Breast epithelium (tissue), 4 donors: ENCODE measurements at regions not wholly inside any gene's neighbourhood (a gene's known extent, or its start where the extent isn't known, plus 50 kb on each side); places are given as distances from the start of the nearest gene placed in this dataset.

Source experiments
- DNase-seq, 2 donors: peaks; one replicate each; pipeline ENCODE4 v3.0.0-alpha.2; 2019; ENCODE audit warnings: low spot score in 2 of 2
- H3K27ac ChIP-seq, 2 donors: fragments of 200-600 bp; sonication (generic) in 1 of 2; one replicate each; pipeline ENCODE4 v1.5.1; 2016 to 2019; ENCODE audit warnings: mild to moderate bottlenecking in 1 of 2
- H3K27me3 ChIP-seq, 2 donors: fragments of 200-600 bp; sonication (generic) in 1 of 2; one replicate each; pipeline versions ENCODE4 v1.5.1 to v1.6.0; 2017 to 2019; ENCODE audit warnings: control low read depth in 1 of 2, mild to moderate bottlenecking in 1 of 2
- H3K36me3 ChIP-seq: fragments of 200-600 bp; one replicate; pipeline ENCODE4 v1.5.1; 2019
- H3K4me1 ChIP-seq, 2 donors: fragments of 200-600 bp; sonication (generic); one replicate each; pipeline ENCODE4 v1.5.1; 2016 to 2019; ENCODE audit warnings: control low read depth in 1 of 2
- H3K4me3 ChIP-seq, 3 donors: fragments of 200-600 bp; sonication (generic); 1 replicate in 2 of 3; 2 replicates in 1 of 3; pipeline ENCODE4 v1.5.1; 2016 to 2019; ENCODE audit warnings: mild to moderate bottlenecking in 3 of 3, moderate library complexity in 2 of 3
- H3K9me3 ChIP-seq, 2 donors: fragments of 200-600 bp; sonication (generic) in 1 of 2; one replicate each; pipeline ENCODE4 v1.5.1; 2016 to 2019; ENCODE audit warnings: control low read depth in 1 of 2
- CTCF ChIP-seq, 3 donors: fragments of 450-650 bp; IDR thresholded peaks; one replicate each; pipeline ENCODE4 v1.5.1; 2016 to 2017; ENCODE audit warnings: antibody characterized with exemption in 3 of 3, mild to moderate bottlenecking in 3 of 3, moderate library complexity in 3 of 3
- POLR2A ChIP-seq: fragments of 450-650 bp; IDR thresholded peaks from one replicate; pipeline ENCODE4 v1.6.1; 2016; ENCODE audit warnings: antibody characterized with exemption, mild to moderate bottlenecking, moderate library complexity
- POLR2AphosphoS5 ChIP-seq, 3 donors: sonication (generic); formaldehyde crosslinking; IDR thresholded peaks; one replicate each; pipeline ENCODE4 v1.6.1; 2017; ENCODE audit warnings: antibody characterized with exemption in 3 of 3
- intact Hi-C: fragments of 100-400 bp; cut with DNase I; formaldehyde crosslinking; loops from one replicate; pipeline ENCODE4 v1.15.1; 2023; ENCODE audit warnings: low total_unique reads

DNA sequence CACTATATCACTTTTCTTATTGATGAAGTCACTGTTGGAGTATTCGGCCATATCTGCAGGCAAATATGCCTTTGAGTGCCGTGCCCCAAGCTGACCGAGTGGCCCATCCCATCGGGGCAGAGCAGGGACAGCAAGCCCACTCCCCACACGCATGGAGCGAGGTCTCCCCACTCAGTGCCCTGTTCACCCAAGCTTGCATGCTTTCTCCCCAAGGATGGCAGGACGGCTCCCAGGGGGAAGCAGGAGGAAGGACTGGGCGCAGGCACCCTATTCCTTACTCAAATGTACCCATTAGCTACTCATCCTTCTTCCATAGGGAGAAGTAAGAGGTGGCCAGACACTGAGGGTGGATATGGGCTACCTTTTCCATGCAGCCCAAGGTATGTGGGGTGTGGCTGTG is 309.0 kb downstream of the IRX1 start:
- DNase-seq: no peak
- no peaks in the 10 kb centered on the region for H3K4me1 ChIP-seq
- H3K27ac ChIP-seq: no peak overlapping the region
- intact Hi-C loops: loop anchor here (10.0 kb wide), 1 partner anchor 150 kb away; no protein-coding TSS in a partner anchor
- no peaks in the 10 kb centered on the region for H3K36me3 ChIP-seq
- no peak for TF ChIP-seq POLR2A
- TF ChIP-seq POLR2AphosphoS5 (IDR thresholded peaks at IDR 0.05): no peak
- no peak for TF ChIP-seq CTCF (IDR thresholded peaks at IDR 0.05)
- H3K9me3 ChIP-seq: no peaks in the 10 kb centered on the region
- no peak overlapping the region for H3K4me3 ChIP-seq
- H3K27me3 ChIP-seq: no peaks in the 10 kb centered on the region

DNA sequence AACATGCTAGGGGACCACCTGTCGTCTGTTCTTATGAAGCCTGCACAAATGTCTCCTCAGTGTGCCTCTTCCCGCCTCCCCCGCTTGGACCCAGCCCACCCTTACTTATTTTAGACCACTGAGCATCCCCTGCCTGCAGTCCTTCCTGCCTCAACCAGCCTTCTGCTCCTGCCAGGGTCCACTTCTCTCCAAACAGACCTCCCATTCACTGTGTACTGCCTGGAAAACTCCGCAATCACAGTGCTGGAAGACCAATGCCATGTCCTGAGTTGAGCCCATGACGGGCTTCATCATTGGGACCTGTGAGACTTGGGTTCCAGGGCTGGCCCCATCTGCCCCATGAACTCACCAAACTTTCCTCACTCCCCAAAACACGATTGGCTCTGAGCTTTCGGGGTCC is 309.4 kb downstream of the IRX1 start:
- H3K36me3 ChIP-seq: no peaks in the 10 kb centered on the region
- no peaks in the 10 kb centered on the region for H3K27me3 ChIP-seq
- no peaks in the 10 kb centered on the region for H3K4me1 ChIP-seq
- no peak for DNase-seq
- intact Hi-C loops: loop anchor here (10.0 kb wide), 1 partner anchor 150 kb away; no protein-coding TSS in a partner anchor
- H3K9me3 ChIP-seq: no peaks in the 10 kb centered on the region
- H3K4me3 ChIP-seq: no peak overlapping the region
- no peak overlapping the region for H3K27ac ChIP-seq
- TF ChIP-seq POLR2AphosphoS5 (IDR thresholded peaks at IDR 0.05): no peak
- no peak for TF ChIP-seq POLR2A
- no peak for TF ChIP-seq CTCF (IDR thresholded peaks at IDR 0.05)

GRCh38 chr5:3905521-3905920 is 309.9 kb downstream of the IRX1 start:
- Histone ChIP-seq H3K4me1 (no peaks in the 10 kb centered on the region), H3K36me3 (no peaks in the 10 kb centered on the region), H3K9me3 (no peaks in the 10 kb centered on the region), H3K27me3 (no peaks in the 10 kb centered on the region), H3K27ac (no peak overlapping the region), H3K4me3 (no peak overlapping the region)
- intact Hi-C loops: loop anchor here (10.0 kb wide), 1 partner anchor 149 kb away; no protein-coding TSS in a partner anchor
- DNase-seq: no peak
- TF ChIP-seq POLR2A (no peak), POLR2AphosphoS5 (IDR thresholded peaks at IDR 0.05) (no peak), CTCF (IDR thresholded peaks at IDR 0.05) (no peak)

DNA sequence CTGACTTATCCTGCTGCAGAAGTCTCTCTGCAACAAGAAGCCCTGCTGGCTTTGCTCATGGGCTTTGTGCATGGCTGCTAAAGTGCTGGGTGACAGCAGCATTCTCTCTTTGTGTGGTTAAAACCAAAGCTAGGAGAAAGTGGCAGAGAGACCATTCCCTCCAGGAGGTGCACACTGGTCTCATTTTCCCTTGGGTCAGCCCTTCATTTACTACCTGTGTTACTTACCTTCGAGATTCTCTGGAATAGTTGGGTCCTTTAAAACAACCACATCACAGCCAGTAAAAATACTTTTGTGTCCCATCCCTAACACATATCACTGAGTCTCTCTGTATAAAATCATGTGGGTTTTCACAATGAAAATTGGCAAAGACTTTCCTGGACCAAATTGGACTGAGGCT is 315.5 kb downstream of the IRX1 start:
- H3K4me1 ChIP-seq: no peaks in the 10 kb centered on the region
- TF ChIP-seq CTCF (IDR thresholded peaks at IDR 0.05) (no peak), POLR2AphosphoS5 (IDR thresholded peaks at IDR 0.05) (no peak), POLR2A (no peak)
- H3K36me3 ChIP-seq: no peaks in the 10 kb centered on the region
- intact Hi-C loops: no loop called here
- H3K27ac ChIP-seq: peak overlapping the region in 1 of 2 donors; percentile 5
- H3K27me3 ChIP-seq: no peaks in the 10 kb centered on the region
- no peak overlapping the region for H3K4me3 ChIP-seq
- DNase-seq: no peak
- H3K9me3 ChIP-seq: no peaks in the 10 kb centered on the region

- intact Hi-C loops: no loop called here
- H3K27ac ChIP-seq: peak overlapping the region in 1 of 2 donors; percentile 5
Measured at GRCh38 chr5:3911773-3912172, 316.1 kb downstream of the IRX1 start.

More at GRCh38 chr5:3911773-3912172, 316.1 kb downstream of the IRX1 start:
- no peak for TF ChIP-seq POLR2AphosphoS5 (IDR thresholded peaks at IDR 0.05)
- TF ChIP-seq POLR2A: no peak
- TF ChIP-seq CTCF (IDR thresholded peaks at IDR 0.05): no peak
- Histone ChIP-seq H3K4me1 (no peaks in the 10 kb centered on the region), H3K36me3 (no peaks in the 10 kb centered on the region), H3K27me3 (no peaks in the 10 kb centered on the region), H3K9me3 (no peaks in the 10 kb centered on the region), H3K4me3 (no peak overlapping the region)
- peak in 1 of 2 donors; percentile 39 for DNase-seq
